ENCODE measurements at regions not wholly inside any gene's neighbourhood (a gene's known extent, or its start where the extent isn't known, plus 50 kb on each side); places are given as distances from the start of the nearest gene placed in this dataset.
"Not testable (repeated sequence)": the region's sequence is repeated elsewhere in the genome, so short reads cannot be mapped to it uniquely, and the experiment has no call there.

GRCh38 chr5:117131048-117131679, 556.5 kb upstream of the SEMA6A start:
- Histone ChIP-seq H3K27ac (no peak overlapping the region), H3K36me3 (no peaks in the 10 kb centered on the region), H3K4me3 (no peak overlapping the region), H3K9me3 (no peaks in the 10 kb centered on the region), H3K27me3 (no peaks in the 10 kb centered on the region), H3K4me1 (no peaks in the 10 kb centered on the region)
- DNase-seq: no peak
- no peak for TF ChIP-seq POLR2A (IDR thresholded peaks at IDR 0.05)
- TF ChIP-seq, protein P1, sequence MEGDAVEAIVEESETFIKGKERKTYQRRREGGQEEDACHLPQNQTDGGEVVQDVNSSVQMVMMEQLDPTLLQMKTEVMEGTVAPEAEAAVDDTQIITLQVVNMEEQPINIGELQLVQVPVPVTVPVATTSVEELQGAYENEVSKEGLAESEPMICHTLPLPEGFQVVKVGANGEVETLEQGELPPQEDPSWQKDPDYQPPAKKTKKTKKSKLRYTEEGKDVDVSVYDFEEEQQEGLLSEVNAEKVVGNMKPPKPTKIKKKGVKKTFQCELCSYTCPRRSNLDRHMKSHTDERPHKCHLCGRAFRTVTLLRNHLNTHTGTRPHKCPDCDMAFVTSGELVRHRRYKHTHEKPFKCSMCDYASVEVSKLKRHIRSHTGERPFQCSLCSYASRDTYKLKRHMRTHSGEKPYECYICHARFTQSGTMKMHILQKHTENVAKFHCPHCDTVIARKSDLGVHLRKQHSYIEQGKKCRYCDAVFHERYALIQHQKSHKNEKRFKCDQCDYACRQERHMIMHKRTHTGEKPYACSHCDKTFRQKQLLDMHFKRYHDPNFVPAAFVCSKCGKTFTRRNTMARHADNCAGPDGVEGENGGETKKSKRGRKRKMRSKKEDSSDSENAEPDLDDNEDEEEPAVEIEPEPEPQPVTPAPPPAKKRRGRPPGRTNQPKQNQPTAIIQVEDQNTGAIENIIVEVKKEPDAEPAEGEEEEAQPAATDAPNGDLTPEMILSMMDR (IDR thresholded peaks at IDR 0.05): no peak

GRCh38 chr5:117118499-117118898, 543.9 kb upstream of the SEMA6A start:
- H3K9me3 ChIP-seq: no peaks in the 10 kb centered on the region
- DNase-seq: no peak
- H3K4me3 ChIP-seq: no peak overlapping the region
- H3K36me3 ChIP-seq: no peaks in the 10 kb centered on the region
- H3K27ac ChIP-seq: no peak overlapping the region
- TF ChIP-seq, protein P1 (IDR thresholded peaks at IDR 0.05): no peak
- TF ChIP-seq POLR2A (IDR thresholded peaks at IDR 0.05): no peak
- no peaks in the 10 kb centered on the region for H3K4me1 ChIP-seq
- H3K27me3 ChIP-seq: no peaks in the 10 kb centered on the region

DNA sequence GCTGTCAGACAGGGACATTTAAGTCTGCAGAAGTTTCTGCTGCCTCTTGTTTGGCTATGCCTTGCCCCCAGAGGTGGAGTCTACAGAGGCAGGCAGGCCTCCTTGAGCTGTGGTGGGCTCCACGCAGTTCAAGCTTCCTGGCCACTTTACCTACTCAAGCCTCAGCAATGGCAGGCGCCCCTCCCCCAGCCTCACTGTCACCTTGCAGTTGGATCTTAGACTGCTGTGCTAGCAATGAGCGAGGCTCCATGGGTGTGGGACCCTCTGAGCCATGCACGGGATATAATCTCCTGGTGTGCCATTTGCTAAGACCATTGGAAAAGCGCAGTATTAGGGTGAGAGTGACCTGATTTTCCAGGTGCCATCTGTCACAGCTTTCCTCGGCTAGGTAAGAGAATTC, 542.7 kb upstream of the SEMA6A start:
- not testable (repeated sequence) for DNase-seq, H3K4me3 ChIP-seq, H3K27ac ChIP-seq, H3K27me3 ChIP-seq, H3K36me3 ChIP-seq, H3K4me1 ChIP-seq, H3K9me3 ChIP-seq

DNA sequence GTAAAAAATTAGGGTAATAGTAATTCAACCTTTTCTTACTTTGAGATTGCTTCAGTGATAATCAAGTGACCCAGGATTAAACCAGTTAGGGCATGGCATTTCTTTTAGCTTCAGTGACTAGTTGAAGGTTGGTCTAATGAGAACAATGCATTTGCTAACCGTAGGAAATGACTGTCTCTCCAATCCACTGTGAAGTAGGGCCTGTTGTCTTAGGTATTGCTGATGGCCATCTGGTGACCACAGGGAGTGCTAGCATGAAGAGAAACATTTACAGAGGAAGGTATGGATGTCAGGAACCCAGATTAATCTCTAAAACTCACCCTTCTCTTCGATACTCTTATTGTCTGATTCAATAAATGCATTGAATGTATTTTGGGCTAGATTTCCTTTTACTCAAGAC, 535.9 kb upstream of the SEMA6A start:
- Histone ChIP-seq H3K27me3 (no peaks in the 10 kb centered on the region), H3K4me3 (no peak overlapping the region), H3K36me3 (no peaks in the 10 kb centered on the region), H3K4me1 (no peaks in the 10 kb centered on the region), H3K9me3 (no peaks in the 10 kb centered on the region), H3K27ac (no peak overlapping the region)
- TF ChIP-seq POLR2A (IDR thresholded peaks at IDR 0.05): no peak
- TF ChIP-seq, protein P1 (IDR thresholded peaks at IDR 0.05): no peak
- no peak for DNase-seq

DNA sequence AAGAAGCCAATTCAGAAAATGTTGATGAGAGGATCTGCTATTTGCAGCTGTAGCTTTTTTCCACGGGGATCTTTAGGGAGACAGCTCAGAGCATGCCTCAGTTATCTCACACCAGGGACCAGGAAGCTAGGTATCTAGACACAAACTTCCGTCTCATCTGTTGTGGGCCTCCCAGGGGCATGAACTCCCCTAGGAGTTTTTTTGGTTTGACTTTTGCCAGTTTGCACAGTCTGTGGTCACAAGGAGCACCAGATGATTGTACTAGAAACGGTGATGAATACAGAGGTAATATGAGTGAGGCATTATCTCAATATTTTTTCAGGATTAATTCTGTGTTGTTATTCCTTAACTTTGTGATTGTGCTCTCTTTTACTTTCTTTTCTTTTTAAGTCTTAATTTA, 533.2 kb upstream of the SEMA6A start:
- Histone ChIP-seq H3K27ac (no peak overlapping the region), H3K4me3 (no peak overlapping the region), H3K27me3 (no peaks in the 10 kb centered on the region), H3K9me3 (no peaks in the 10 kb centered on the region), H3K36me3 (no peaks in the 10 kb centered on the region), H3K4me1 (no peaks in the 10 kb centered on the region)
- TF ChIP-seq, protein P1 (IDR thresholded peaks at IDR 0.05): no peak
- no peak for TF ChIP-seq POLR2A (IDR thresholded peaks at IDR 0.05)
- no peak for DNase-seq

DNA sequence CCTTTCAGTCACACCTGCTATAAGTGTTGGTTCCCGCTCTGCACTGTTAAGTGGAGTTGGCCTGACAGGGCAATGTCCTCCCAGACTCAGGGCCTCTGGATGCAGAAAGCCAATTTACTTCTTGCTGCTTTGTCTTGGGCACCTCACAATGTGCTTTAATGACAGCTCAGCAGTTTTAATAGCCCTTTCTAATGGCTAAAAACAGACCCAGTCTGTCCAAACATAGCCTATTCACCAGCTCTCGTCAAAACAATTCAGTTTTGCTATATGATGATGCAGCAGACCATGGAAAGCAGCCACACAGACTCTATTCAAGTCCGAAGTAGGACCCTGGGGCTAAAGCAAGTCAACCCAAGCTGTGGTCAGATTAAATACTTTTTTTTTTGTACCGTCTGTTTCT, 529.1 kb upstream of the SEMA6A start:
- TF ChIP-seq POLR2A (IDR thresholded peaks at IDR 0.05): no peak
- TF ChIP-seq, protein P1 (IDR thresholded peaks at IDR 0.05): no peak
- Histone ChIP-seq H3K9me3 (no peaks in the 10 kb centered on the region), H3K36me3 (no peaks in the 10 kb centered on the region), H3K4me1 (no peaks in the 10 kb centered on the region), H3K27me3 (no peaks in the 10 kb centered on the region), H3K4me3 (no peak overlapping the region), H3K27ac (no peak overlapping the region)
- DNase-seq: no peak

All from Peyer's patch (tissue), 4 donors.